ENCODE measurements at regions not wholly inside any gene's neighbourhood (a gene's known extent, or its start where the extent isn't known, plus 50 kb on each side); places are given as distances from the start of the nearest gene placed in this dataset.
A peak's percentile ranks its signal among the peaks of the same experiment; 100 is the strongest.

DNA sequence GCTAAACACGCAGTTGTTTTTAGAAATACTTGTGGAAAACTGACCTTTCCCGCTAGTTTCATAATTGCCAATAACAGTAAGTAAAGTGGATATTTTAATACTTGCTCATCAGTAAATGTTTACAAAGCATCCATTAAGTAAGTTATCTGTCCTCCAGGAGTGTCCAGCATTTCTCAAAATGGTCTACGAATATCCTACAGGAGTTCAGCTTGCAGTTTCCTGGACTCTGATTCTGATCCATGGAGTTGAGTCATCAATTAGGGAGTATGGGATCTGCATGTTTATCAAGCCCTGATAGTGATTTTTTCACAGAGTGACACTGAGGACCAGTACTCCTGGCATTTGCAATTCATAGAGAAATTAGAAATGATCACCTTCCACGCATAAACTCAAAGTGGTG, 325.2 kb upstream of the AADAT start:
- H3K27ac ChIP-seq, result no peak overlapping the region
- TF ChIP-seq, protein P1, sequence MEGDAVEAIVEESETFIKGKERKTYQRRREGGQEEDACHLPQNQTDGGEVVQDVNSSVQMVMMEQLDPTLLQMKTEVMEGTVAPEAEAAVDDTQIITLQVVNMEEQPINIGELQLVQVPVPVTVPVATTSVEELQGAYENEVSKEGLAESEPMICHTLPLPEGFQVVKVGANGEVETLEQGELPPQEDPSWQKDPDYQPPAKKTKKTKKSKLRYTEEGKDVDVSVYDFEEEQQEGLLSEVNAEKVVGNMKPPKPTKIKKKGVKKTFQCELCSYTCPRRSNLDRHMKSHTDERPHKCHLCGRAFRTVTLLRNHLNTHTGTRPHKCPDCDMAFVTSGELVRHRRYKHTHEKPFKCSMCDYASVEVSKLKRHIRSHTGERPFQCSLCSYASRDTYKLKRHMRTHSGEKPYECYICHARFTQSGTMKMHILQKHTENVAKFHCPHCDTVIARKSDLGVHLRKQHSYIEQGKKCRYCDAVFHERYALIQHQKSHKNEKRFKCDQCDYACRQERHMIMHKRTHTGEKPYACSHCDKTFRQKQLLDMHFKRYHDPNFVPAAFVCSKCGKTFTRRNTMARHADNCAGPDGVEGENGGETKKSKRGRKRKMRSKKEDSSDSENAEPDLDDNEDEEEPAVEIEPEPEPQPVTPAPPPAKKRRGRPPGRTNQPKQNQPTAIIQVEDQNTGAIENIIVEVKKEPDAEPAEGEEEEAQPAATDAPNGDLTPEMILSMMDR (conservative IDR thresholded peaks at IDR 0.05), result no peak

DNA sequence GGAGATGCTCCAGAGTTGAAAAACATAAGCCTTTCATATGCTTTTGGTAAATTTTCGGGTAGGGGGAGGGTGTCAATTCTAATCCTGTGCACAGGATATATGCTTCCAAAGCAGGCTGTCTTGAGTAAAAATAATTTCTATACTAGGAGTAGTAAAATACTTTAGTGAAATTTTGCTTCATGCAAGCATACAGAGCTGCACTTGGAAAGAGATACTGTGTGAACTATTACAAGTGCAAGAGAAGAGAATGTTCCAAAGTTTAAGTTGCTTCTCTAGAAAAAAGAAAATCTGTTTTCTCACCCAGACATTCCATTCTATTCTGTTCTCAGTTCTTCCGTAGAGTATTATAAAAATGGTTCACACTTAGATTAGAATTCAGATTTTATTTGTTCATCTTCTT, 324.6 kb upstream of the AADAT start:
- TF ChIP-seq, protein P1 (conservative IDR thresholded peaks at IDR 0.05), result no peak
- no peak overlapping the region for H3K27ac ChIP-seq

DNA sequence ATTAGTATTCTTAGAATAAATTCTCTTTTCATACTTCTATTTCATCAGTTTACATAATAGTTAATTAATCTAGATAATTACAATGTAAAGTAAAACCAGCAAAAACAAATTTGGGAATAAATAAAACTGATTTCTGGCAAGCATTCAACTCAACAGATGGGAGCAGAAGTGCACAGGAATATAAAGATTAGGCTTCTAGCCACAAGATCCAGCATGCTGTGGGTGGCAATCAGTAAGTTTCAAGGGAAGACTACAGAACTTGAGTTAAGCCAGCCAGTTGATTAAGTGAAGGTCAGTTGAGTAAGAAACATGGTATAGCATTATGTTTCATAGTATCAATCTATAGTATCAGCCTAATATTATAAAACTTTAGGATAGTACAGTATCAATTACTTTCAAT, 324.2 kb upstream of the AADAT start:
- TF ChIP-seq, protein P1 (conservative IDR thresholded peaks at IDR 0.05), result no peak
- no peak overlapping the region for H3K27ac ChIP-seq

DNA sequence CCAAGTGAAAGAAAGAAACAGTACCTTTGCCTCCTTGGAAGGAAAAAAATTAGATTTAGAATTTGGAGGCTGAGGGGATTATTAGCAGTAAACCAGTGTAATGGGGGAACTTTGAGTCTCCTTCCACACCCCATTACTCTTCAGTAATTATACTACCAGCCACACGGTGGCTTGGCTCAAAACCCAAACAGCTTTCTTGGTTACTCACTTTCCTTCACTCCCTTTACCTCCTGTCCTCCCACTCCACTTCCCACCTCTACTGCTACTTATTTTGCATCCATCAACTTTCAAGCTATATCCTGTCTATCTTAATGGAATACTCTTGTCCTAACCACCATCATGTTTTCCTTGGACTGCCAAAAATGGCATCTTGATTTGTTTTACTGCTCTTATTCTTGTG, 310.6 kb upstream of the AADAT start:
- TF ChIP-seq, protein P1 (conservative IDR thresholded peaks at IDR 0.05), result peak; percentile 29; the same call in 1 of the 2 replicates
- H3K27ac ChIP-seq, result no peak overlapping the region

DNA sequence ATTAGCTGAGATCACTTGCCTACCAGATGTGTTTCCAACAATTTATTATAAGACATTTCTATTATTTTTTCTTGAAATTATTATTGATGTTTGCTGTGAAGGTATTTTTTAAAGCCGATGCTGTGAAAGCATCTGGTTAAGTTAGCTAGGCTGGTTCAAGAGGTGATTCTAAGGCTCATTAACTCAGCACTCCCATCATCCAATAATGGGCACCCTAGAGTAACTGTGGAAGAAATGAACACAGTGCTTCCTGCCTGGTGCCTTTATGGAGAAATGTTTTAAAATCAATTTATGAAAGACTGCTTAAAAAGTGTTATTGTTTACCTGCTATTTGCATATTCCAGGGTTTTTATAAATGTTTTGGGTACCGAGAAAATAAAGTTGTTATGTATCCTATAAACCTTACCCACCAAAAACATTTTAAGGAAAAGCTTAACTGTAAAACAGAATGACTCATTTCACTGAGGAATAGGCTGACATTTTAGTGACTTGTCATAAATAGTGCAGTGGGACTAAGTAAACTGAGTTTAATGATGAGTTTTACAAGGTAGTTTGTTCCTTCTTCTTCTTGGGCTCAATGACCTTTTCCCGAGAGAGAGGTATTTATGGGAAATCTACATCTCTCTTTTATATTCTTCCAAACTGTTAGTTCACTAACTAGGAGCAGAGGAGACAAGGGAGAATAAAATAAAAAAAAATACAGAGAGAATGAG, 310.0 kb upstream of the AADAT start:
- H3K27ac ChIP-seq, result no peak overlapping the region
- TF ChIP-seq, protein P1 (conservative IDR thresholded peaks at IDR 0.05), result no peak

DNA sequence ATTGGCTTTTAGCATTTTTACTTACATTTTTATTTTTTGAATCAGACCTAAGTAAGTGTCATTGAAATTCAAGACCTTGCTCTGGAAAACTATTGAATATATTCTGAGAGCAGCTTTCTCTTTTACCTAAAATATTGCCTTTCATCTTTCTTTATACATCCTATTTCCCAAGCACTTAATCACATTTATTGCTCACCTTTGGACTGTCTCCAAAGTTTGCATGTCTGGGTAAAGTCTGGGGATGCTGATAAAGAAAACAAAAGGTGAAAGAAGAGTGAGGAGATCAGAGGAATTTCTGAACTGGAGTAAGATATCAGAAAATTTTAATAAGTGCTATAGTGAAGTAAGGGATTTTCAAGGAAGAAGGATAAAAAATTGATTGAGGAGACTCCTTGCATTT, 308.5 kb upstream of the AADAT start:
- TF ChIP-seq, protein P1 (conservative IDR thresholded peaks at IDR 0.05), result no peak
- no peak overlapping the region for H3K27ac ChIP-seq

DNA sequence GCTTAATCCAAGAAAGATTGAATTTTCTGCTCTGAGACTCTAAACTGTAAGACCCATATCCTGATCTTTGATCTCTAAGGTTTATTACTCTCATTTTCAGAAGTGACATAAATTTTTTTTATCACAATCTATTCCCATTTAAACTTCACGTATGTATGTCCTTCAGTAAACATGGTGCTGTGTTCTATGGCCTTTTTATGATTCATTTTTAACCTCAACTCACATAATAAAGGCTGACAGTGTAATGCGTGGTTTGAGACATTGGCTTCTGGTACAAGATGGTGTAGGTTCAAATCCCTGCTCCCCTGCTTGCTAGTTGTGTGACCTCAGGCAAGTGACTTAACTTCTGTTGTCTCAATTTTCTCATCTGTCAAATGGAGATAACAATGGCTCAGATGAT, 306.0 kb upstream of the AADAT start:
- H3K27ac ChIP-seq, result no peak overlapping the region
- TF ChIP-seq, protein P1 (conservative IDR thresholded peaks at IDR 0.05), result no peak
